ENCODE measurements at regions not wholly inside any gene's neighbourhood (a gene's known extent, or its start where the extent isn't known, plus 50 kb on each side); places are given as distances from the start of the nearest gene placed in this dataset.

GRCh38 chr4:71198958-71199357 lies 139.9 kb upstream of the SLC4A4 start:
- TF ChIP-seq SRF (IDR thresholded peaks at IDR 0.05; ENCODE audit: low read depth, low read length) (no peak), EZH2 (IDR thresholded peaks at IDR 0.05; ENCODE audit: low read depth, low read length, severe bottlenecking) (no peak), MAFK (IDR thresholded peaks at IDR 0.05; ENCODE audit: low read depth, low read length) (no peak), CTCF (IDR thresholded peaks at IDR 0.05; ENCODE audit: control extremely low read depth in 1 of 3, insufficient read depth in 1 of 3, low read depth in 1 of 3, low read length in 3 of 3) (no peak), MAX (IDR thresholded peaks at IDR 0.05) (no peak), SIN3A (conservative IDR thresholded peaks at IDR 0.05 in 1 of 2, IDR thresholded peaks at IDR 0.05 in 1 of 2; ENCODE audit: low read depth in 1 of 2, low read length in 2 of 2) (no peak), POLR2A (IDR thresholded peaks at IDR 0.05; ENCODE audit: control extremely low read depth in 1 of 2, low read depth in 2 of 2, low read length in 2 of 2) (no peak), RBBP5 (IDR thresholded peaks at IDR 0.05; ENCODE audit: borderline replicate concordance, low read depth, low read length) (no peak), KDM5A (IDR thresholded peaks at IDR 0.05; ENCODE audit: low read length) (no peak), ZNF274 (IDR thresholded peaks at IDR 0.05; ENCODE audit: borderline replicate concordance, extremely low read depth, low read length) (no peak), SP1 (IDR thresholded peaks at IDR 0.05; ENCODE audit: low read depth, low read length) (no peak), USF2 (IDR thresholded peaks at IDR 0.05; ENCODE audit: low read length) (no peak), CHD2 (IDR thresholded peaks at IDR 0.05; ENCODE audit: low read length) (no peak), ATF3 (IDR thresholded peaks at IDR 0.05; ENCODE audit: insufficient read depth, low read depth, low read length) (no peak)
